ENCODE measurements at regions not wholly inside any gene's neighbourhood (a gene's known extent, or its start where the extent isn't known, plus 50 kb on each side); places are given as distances from the start of the nearest gene placed in this dataset.

- no peak for TF ChIP-seq POLR2A (IDR thresholded peaks at IDR 0.05)
- TF ChIP-seq CTCF (IDR thresholded peaks at IDR 0.05) = no peak
Observed at GRCh38 chr6:130674604-130675003, 152.6 kb upstream of the SMLR1 start.

All from uterus (tissue), 2 donors.